HUES6 (cell line): ENCODE measurements at regions not wholly inside any gene's neighbourhood (a gene's known extent, or its start where the extent isn't known, plus 50 kb on each side); places are given as distances from the start of the nearest gene placed in this dataset.

Experiments used
- H3K27ac ChIP-seq: 2 replicates; pipeline ENCODE4 v1.7.0; 2013; ENCODE audit warnings: low read depth, mild to moderate bottlenecking, low read length, inconsistent platforms
- H3K27me3 ChIP-seq: 2 replicates; pipeline ENCODE4 v1.6.1; 2013; ENCODE audit warnings: low read length; ENCODE audit not compliant: control insufficient read depth, insufficient read depth
- H3K36me3 ChIP-seq: 2 replicates; pipeline ENCODE4 v1.6.1; 2013; ENCODE audit warnings: low read length; ENCODE audit not compliant: control insufficient read depth, insufficient read depth
- H3K4me1 ChIP-seq: 2 replicates; pipeline ENCODE4 v1.6.1; 2013; ENCODE audit warnings: low read length; ENCODE audit not compliant: control insufficient read depth, insufficient read depth
- H3K4me3 ChIP-seq: 2 replicates; pipeline ENCODE4 v1.5.1; 2013; ENCODE audit warnings: low read depth, low read length
- H3K9ac ChIP-seq: one replicate; pipeline ENCODE4 v1.6.1; 2013; ENCODE audit warnings: mild to moderate bottlenecking, low read length
- H3K9me3 ChIP-seq: 2 replicates; pipeline ENCODE4 v1.6.1; 2013; ENCODE audit warnings: low read depth, low read length; ENCODE audit not compliant: control insufficient read depth, insufficient read depth

- no peak overlapping the region for H3K27ac ChIP-seq
- H3K9ac ChIP-seq, result no peak overlapping the region
Measured at GRCh38 chr13:105502193-105502592, 1033.3 kb downstream of the EFNB2 start.

GRCh38 chr13:105497597-105497996 lies 1037.9 kb downstream of the EFNB2 start:
- Histone ChIP-seq H3K4me1 (peaks cover 9% of the 10 kb centered on the region), H3K9ac (no peak overlapping the region), H3K27ac (no peak overlapping the region), H3K27me3 (no peaks in the 10 kb centered on the region), H3K36me3 (no peaks in the 10 kb centered on the region), H3K4me3 (no peak overlapping the region), H3K9me3 (no peaks in the 10 kb centered on the region)

More at GRCh38 chr13:105502193-105502592, 1033.3 kb downstream of the EFNB2 start:
- H3K36me3 ChIP-seq, result no peaks in the 10 kb centered on the region
- peaks cover 9% of the 10 kb centered on the region for H3K4me1 ChIP-seq
- no peaks in the 10 kb centered on the region for H3K9me3 ChIP-seq
- no peak overlapping the region for H3K4me3 ChIP-seq
- H3K27me3 ChIP-seq, result no peaks in the 10 kb centered on the region

GRCh38 chr13:105492216-105492615 lies 1043.2 kb downstream of the EFNB2 start:
- H3K27me3 ChIP-seq, result no peaks in the 10 kb centered on the region
- H3K4me1 ChIP-seq, result no peaks in the 10 kb centered on the region
- no peak overlapping the region for H3K27ac ChIP-seq
- H3K36me3 ChIP-seq, result no peaks in the 10 kb centered on the region
- no peak overlapping the region for H3K4me3 ChIP-seq
- H3K9ac ChIP-seq, result no peak overlapping the region
- H3K9me3 ChIP-seq, result no peaks in the 10 kb centered on the region

- Histone ChIP-seq H3K9ac (no peak overlapping the region), H3K9me3 (no peaks in the 10 kb centered on the region), H3K27ac (no peak overlapping the region), H3K4me1 (no peaks in the 10 kb centered on the region), H3K27me3 (no peaks in the 10 kb centered on the region), H3K36me3 (no peaks in the 10 kb centered on the region), H3K4me3 (no peak overlapping the region)
Measured at GRCh38 chr13:105491345-105491744, 1044.1 kb downstream of the EFNB2 start.

GRCh38 chr13:105485081-105485480 lies 1050.4 kb downstream of the EFNB2 start:
- no peaks in the 10 kb centered on the region for H3K4me1 ChIP-seq
- H3K36me3 ChIP-seq, result no peaks in the 10 kb centered on the region
- no peak overlapping the region for H3K27ac ChIP-seq
- H3K4me3 ChIP-seq, result no peak overlapping the region
- H3K9me3 ChIP-seq, result no peaks in the 10 kb centered on the region
- H3K27me3 ChIP-seq, result no peaks in the 10 kb centered on the region
- H3K9ac ChIP-seq, result no peak overlapping the region

- Histone ChIP-seq H3K4me3 (no peak overlapping the region), H3K27me3 (no peaks in the 10 kb centered on the region), H3K4me1 (peaks cover 9% of the 10 kb centered on the region), H3K27ac (no peak overlapping the region), H3K36me3 (no peaks in the 10 kb centered on the region), H3K9ac (no peak overlapping the region), H3K9me3 (no peaks in the 10 kb centered on the region)
Measured at GRCh38 chr13:105474983-105475610, 1060.4 kb downstream of the EFNB2 start.

- Histone ChIP-seq H3K4me3 (no peak overlapping the region), H3K27ac (no peak overlapping the region), H3K9me3 (0 out of 2 replicates have a peak, but pooled peaks cover 6% of the 10 kb centered on the region), H3K9ac (no peak overlapping the region), H3K27me3 (no peaks in the 10 kb centered on the region), H3K36me3 (no peaks in the 10 kb centered on the region), H3K4me1 (peaks cover 9% of the 10 kb centered on the region)
Measured at GRCh38 chr13:105471673-105472072, 1063.8 kb downstream of the EFNB2 start.

- no peak overlapping the region for H3K4me3 ChIP-seq
- no peak overlapping the region for H3K9ac ChIP-seq
- 0 out of 2 replicates have a peak, but pooled peaks cover 6% of the 10 kb centered on the region for H3K9me3 ChIP-seq
- H3K27ac ChIP-seq, result no peak overlapping the region
- no peaks in the 10 kb centered on the region for H3K36me3 ChIP-seq
- 0 out of 2 replicates have a peak, but pooled peaks cover 6% of the 10 kb centered on the region for H3K4me1 ChIP-seq
- H3K27me3 ChIP-seq, result no peaks in the 10 kb centered on the region
Measured at GRCh38 chr13:105466376-105466775, 1069.1 kb downstream of the EFNB2 start.

GRCh38 chr13:105465745-105466144 lies 1069.7 kb downstream of the EFNB2 start, which contains the start of gene DAOA:
Gene DAOA, plus strand, starts transcription at chr13:105466045.
- H3K36me3 ChIP-seq, result no peaks in the 10 kb centered on the region
- H3K27me3 ChIP-seq, result no peaks in the 10 kb centered on the region
- H3K27ac ChIP-seq, result no peak within 1 kb of the TSS
- H3K9ac ChIP-seq, result no peak within 1 kb of the TSS
- 0 out of 2 replicates have a peak, but pooled peaks cover 6% of the 10 kb centered on the region for H3K9me3 ChIP-seq
- H3K4me1 ChIP-seq, result 0 out of 2 replicates have a peak, but pooled peaks cover 6% of the 10 kb centered on the region
- H3K4me3 ChIP-seq, result no peak within 1 kb of the TSS

GRCh38 chr13:105465251-105465650 lies 1070.2 kb downstream of the EFNB2 start:
- H3K27ac ChIP-seq, result no peak overlapping the region
- H3K36me3 ChIP-seq, result no peaks in the 10 kb centered on the region
- H3K4me3 ChIP-seq, result no peak overlapping the region
- no peak overlapping the region for H3K9ac ChIP-seq
- 0 out of 2 replicates have a peak, but pooled peaks cover 6% of the 10 kb centered on the region for H3K4me1 ChIP-seq
- no peaks in the 10 kb centered on the region for H3K27me3 ChIP-seq
- 0 out of 2 replicates have a peak, but pooled peaks cover 6% of the 10 kb centered on the region for H3K9me3 ChIP-seq

GRCh38 chr13:105464249-105464648 lies 1071.2 kb downstream of the EFNB2 start:
- Histone ChIP-seq H3K9ac (no peak overlapping the region), H3K27me3 (no peaks in the 10 kb centered on the region), H3K36me3 (no peaks in the 10 kb centered on the region), H3K4me1 (0 out of 2 replicates have a peak, but pooled peaks cover 6% of the 10 kb centered on the region), H3K9me3 (0 out of 2 replicates have a peak, but pooled peaks cover 6% of the 10 kb centered on the region), H3K27ac (no peak overlapping the region), H3K4me3 (no peak overlapping the region)
